SK-N-MC (cell line): ENCODE measurements at regions not wholly inside any gene's neighbourhood (a gene's known extent, or its start where the extent isn't known, plus 50 kb on each side); places are given as distances from the start of the nearest gene placed in this dataset.

Experiments used
- EZH2 ChIP-seq: fragments of 200-600 bp; sonication (generic); IDR thresholded peaks from one replicate; pipeline ENCODE4 v1.6.1; 2017; ENCODE audit warnings: antibody characterized with exemption
- FOXP2 ChIP-seq: optimal IDR thresholded peaks from 2 replicates; pipeline ENCODE3; 2011; ENCODE audit warnings: mild to moderate bottlenecking, moderate library complexity; ENCODE audit not compliant: insufficient read depth; ENCODE audit errors: extremely low read length, control extremely low read depth
- POLR2AphosphoS5 ChIP-seq: IDR thresholded peaks from 2 replicates; pipeline ENCODE4 v1.6.1; 2012; ENCODE audit warnings: mild to moderate bottlenecking, low read depth, low read length, borderline replicate concordance

DNA sequence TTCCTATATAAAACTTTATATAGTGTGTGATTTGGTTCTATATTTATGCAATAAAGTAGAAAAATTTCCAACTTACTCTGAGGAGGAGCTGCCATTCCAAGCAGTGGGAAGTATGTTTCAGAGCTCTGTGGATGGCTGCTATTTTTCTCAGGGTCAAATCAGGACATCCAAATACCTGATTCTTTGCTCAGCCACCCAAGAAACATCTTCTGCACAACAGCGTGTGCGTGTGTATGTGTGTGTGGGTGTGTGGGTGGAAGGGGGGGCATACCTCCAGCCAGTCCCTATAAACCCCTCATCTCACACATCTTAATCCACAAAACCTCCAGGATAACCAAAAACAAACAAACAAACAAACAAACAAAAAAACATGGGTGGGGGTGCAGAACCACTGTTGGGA, 66.3 kb upstream of the EMX2 start:
- TF ChIP-seq POLR2AphosphoS5 (no peak), EZH2 (no peak), FOXP2 (no peak)
